Adrenal gland (tissue), 9 donors: ENCODE measurements at regions not wholly inside any gene's neighbourhood (a gene's known extent, or its start where the extent isn't known, plus 50 kb on each side); places are given as distances from the start of the nearest gene placed in this dataset.

Experiments used
- DNase-seq, 7 donors: peaks; one replicate each; pipeline ENCODE4 v3.0.0-alpha.2; 2019 to 2020
- H3K27ac ChIP-seq, 5 donors: fragments of 200-600 bp; sonication (generic) in 4 of 5; 1 replicate in 3 of 5; 2 replicates in 2 of 5; pipeline versions ENCODE4 v1.5.1 to v1.8.0; 2016 to 2020; ENCODE audit warnings: mild to moderate bottlenecking in 1 of 5
- H3K27me3 ChIP-seq: fragments of 200-600 bp; 2 replicates; pipeline ENCODE4 v1.8.0; 2021
- H3K36me3 ChIP-seq, 2 donors: fragments of 200-600 bp; replicated peaks in 1 of 2; 1 replicate in 1 of 2; 2 replicates in 1 of 2; pipeline versions ENCODE4 v1.5.1 to v1.8.0; 2018 to 2022
- H3K4me1 ChIP-seq, 2 donors: fragments of 200-600 bp; replicated peaks in 1 of 2; 1 replicate in 1 of 2; 2 replicates in 1 of 2; pipeline versions ENCODE4 v1.5.1 to v1.8.0; 2018 to 2021
- H3K4me3 ChIP-seq, 4 donors: fragments of 200-600 bp; sonication (generic) in 3 of 4; one replicate each; pipeline ENCODE4 v1.5.1; 2016 to 2018
- H3K9me3 ChIP-seq, 3 donors: fragments of 200-600 bp; sonication (generic) in 1 of 3; replicated peaks in 1 of 3; 1 replicate in 2 of 3; 2 replicates in 1 of 3; pipeline versions ENCODE4 v1.5.1 to v1.8.0; 2016 to 2021
- CTCF ChIP-seq, 6 experiments: fragments of 450-650 bp in 4 of 6; fragments of 200-600 bp in 2 of 6; sonication (generic) in 1 of 6; IDR thresholded peaks; 1 replicate in 5 of 6; 2 replicates in 1 of 6; pipeline versions ENCODE4 v1.5.1 to v1.8.0; 2016 to 2021; ENCODE audit warnings: antibody characterized with exemption in 6 of 6, mild to moderate bottlenecking in 2 of 6, moderate library complexity in 1 of 6
- POLR2A ChIP-seq, 2 donors: fragments of 450-650 bp; IDR thresholded peaks; one replicate each; pipeline ENCODE4 v1.6.1; 2017; ENCODE audit warnings: antibody characterized with exemption in 2 of 2, mild to moderate bottlenecking in 2 of 2, moderate library complexity in 1 of 2
- WGBS, 4 donors: extraction: QIAGEN DNeasy Blood & Tissue Kit in 2 of 4; methylation state at CpG; one replicate each; pipeline versions ENCODE4 v1.1.5 to v1.1.7; 2013 to 2017; 5-methylcytosine and 5-hydroxymethylcytosine counted together
- intact Hi-C, 2 donors: fragments of 100-400 bp; cut with DNase I; formaldehyde crosslinking; loops; one replicate each; pipeline versions ENCODE4 v1.14.1 to v1.15.0; 2022 to 2023
- donor health status: healthy with polysubstance abuse.
- donor health status: Bipolar disorder and iron deficiency.
- donor health status: DM: yes; HTN: yes; CAD: no.
- donor health status: DM: no; HTN: no; CAD: no.
- donor health status: DM: no; HTN: no; CAD: no.

GRCh38 chr2:236663287-236664101 is 93.9 kb downstream of the ACKR3 start:
- DNase-seq, result peak in 1 of 7 donors; percentile 27
- intact Hi-C loops, result no loop called here
- Histone ChIP-seq H3K27ac (peak overlapping the region in 1 of 5 donors; percentile 10), H3K4me3 (no peak overlapping the region), H3K36me3 (no peaks in the 10 kb centered on the region), H3K4me1 (no peaks in the 10 kb centered on the region), H3K9me3 (no peaks in the 10 kb centered on the region), H3K27me3 (no peaks in the 10 kb centered on the region)
- TF ChIP-seq CTCF (IDR thresholded peaks at IDR 0.05) (no peak), POLR2A (IDR thresholded peaks at IDR 0.05) (no peak)
- WGBS, 4 donors, result 65 to 80% (median 70%) methylated on average over 17 of the region's 17 CpGs

- no peaks in the 10 kb centered on the region for H3K9me3 ChIP-seq
- H3K27ac ChIP-seq, result no peak overlapping the region
- H3K36me3 ChIP-seq, result no peaks in the 10 kb centered on the region
- intact Hi-C loops, result no loop called here
- TF ChIP-seq CTCF (IDR thresholded peaks at IDR 0.05), result no peak
- no peak for DNase-seq
- WGBS, 4 donors, result 79 to 92% (median 83%) methylated on average over 6 of the region's 6 CpGs
- no peaks in the 10 kb centered on the region for H3K4me1 ChIP-seq
- no peak overlapping the region for H3K4me3 ChIP-seq
- H3K27me3 ChIP-seq, result no peaks in the 10 kb centered on the region
These were observed 94.5 kb downstream of the ACKR3 start for GRCh38 chr2:236664136-236664535.

- H3K4me3 ChIP-seq, result no peak overlapping the region
- intact Hi-C loops, result no loop called here
- no peak for DNase-seq
- no peak overlapping the region for H3K27ac ChIP-seq
- H3K9me3 ChIP-seq, result no peaks in the 10 kb centered on the region
- 84 to 94% (median 88%) methylated on average over 7 of the region's 7 CpGs for WGBS, 4 donors
- H3K36me3 ChIP-seq, result no peaks in the 10 kb centered on the region
- TF ChIP-seq POLR2A (IDR thresholded peaks at IDR 0.05) (no peak), CTCF (IDR thresholded peaks at IDR 0.05) (no peak)
- H3K27me3 ChIP-seq, result no peaks in the 10 kb centered on the region
- H3K4me1 ChIP-seq, result no peaks in the 10 kb centered on the region
These were observed 95.5 kb downstream of the ACKR3 start for GRCh38 chr2:236665101-236665500.

- no peak for DNase-seq
- no peaks in the 10 kb centered on the region for H3K9me3 ChIP-seq
- H3K36me3 ChIP-seq, result no peaks in the 10 kb centered on the region
- no peaks in the 10 kb centered on the region for H3K4me1 ChIP-seq
- H3K27ac ChIP-seq, result no peak overlapping the region
- WGBS, 4 donors, result 77 to 80% (median 78%) methylated on average over 10 to 11 of the region's 11 CpGs
- intact Hi-C loops, result no loop called here
- no peak for TF ChIP-seq CTCF (IDR thresholded peaks at IDR 0.05)
- TF ChIP-seq POLR2A (IDR thresholded peaks at IDR 0.05), result no peak
- no peaks in the 10 kb centered on the region for H3K27me3 ChIP-seq
- no peak overlapping the region for H3K4me3 ChIP-seq
These were observed 96.0 kb downstream of the ACKR3 start for GRCh38 chr2:236665572-236666118.
